ENCODE measurements at regions not wholly inside any gene's neighbourhood (a gene's known extent, or its start where the extent isn't known, plus 50 kb on each side); places are given as distances from the start of the nearest gene placed in this dataset.

DNA sequence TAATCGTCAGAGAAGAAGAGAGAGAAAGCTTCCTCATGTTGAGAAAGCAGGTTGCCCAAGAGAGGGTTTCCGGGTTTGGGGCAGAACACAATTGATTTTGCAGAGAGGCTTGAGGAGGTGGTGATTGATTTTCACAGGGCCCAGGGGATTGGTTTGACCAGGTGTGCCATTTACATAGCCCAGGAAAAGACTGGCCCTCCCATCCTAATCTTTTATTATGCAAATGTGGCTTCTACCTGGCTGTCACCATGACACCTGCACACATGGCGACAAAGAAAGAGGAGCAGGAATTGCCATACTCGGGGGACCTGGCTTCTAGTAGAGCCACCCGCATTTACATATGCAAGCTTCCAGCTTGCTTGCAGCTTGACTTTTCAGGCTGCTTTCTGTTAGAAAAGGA lies 405.3 kb downstream of the PPP4R3C start:
- DNase-seq (ENCODE audit: low spot score in 2 of 2), result no peak
- intact Hi-C loops (cut with DNase I), result no loop called here
- no peaks in the 10 kb centered on the region for H3K27me3 ChIP-seq

DNA sequence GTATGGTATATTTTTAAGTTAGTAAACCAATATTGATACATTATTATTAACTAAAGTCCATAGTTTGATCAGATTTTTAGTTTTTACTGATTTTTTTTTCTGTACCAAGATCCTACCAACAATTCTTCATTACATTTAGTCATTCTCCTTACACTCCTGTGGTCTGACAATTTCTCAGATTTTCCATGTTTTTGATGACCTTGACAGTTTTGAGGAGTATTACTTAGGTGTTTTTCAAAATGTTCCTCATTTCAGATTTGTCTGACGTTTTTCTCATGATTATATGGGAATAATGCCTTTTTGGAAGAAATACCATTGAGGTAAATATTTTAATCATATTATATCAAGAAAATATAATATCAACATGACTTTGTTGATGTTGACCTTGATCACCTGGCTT lies 423.8 kb downstream of the PPP4R3C start:
- H3K9me3 ChIP-seq, result no peaks in the 10 kb centered on the region
- H3K4me3 ChIP-seq, result no peak overlapping the region
- TF ChIP-seq, protein P1, sequence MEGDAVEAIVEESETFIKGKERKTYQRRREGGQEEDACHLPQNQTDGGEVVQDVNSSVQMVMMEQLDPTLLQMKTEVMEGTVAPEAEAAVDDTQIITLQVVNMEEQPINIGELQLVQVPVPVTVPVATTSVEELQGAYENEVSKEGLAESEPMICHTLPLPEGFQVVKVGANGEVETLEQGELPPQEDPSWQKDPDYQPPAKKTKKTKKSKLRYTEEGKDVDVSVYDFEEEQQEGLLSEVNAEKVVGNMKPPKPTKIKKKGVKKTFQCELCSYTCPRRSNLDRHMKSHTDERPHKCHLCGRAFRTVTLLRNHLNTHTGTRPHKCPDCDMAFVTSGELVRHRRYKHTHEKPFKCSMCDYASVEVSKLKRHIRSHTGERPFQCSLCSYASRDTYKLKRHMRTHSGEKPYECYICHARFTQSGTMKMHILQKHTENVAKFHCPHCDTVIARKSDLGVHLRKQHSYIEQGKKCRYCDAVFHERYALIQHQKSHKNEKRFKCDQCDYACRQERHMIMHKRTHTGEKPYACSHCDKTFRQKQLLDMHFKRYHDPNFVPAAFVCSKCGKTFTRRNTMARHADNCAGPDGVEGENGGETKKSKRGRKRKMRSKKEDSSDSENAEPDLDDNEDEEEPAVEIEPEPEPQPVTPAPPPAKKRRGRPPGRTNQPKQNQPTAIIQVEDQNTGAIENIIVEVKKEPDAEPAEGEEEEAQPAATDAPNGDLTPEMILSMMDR (IDR thresholded peaks at IDR 0.05), result no peak
- H3K27ac ChIP-seq, result no peak overlapping the region
- H3K27me3 ChIP-seq, result no peaks in the 10 kb centered on the region
- no peaks in the 10 kb centered on the region for H3K4me1 ChIP-seq
- intact Hi-C loops (cut with DNase I), result no loop called here
- H3K36me3 ChIP-seq, result no peaks in the 10 kb centered on the region
- no peak for DNase-seq (ENCODE audit: low spot score in 2 of 2)

More for the DNA sequence above, 405.3 kb downstream of the PPP4R3C start:
- no peak overlapping the region for H3K4me3 ChIP-seq
- H3K4me1 ChIP-seq, result no peaks in the 10 kb centered on the region
- no peaks in the 10 kb centered on the region for H3K36me3 ChIP-seq
- no peaks in the 10 kb centered on the region for H3K9me3 ChIP-seq
- H3K27ac ChIP-seq, result no peak overlapping the region
- TF ChIP-seq, protein P1 (IDR thresholded peaks at IDR 0.05), result no peak

DNA sequence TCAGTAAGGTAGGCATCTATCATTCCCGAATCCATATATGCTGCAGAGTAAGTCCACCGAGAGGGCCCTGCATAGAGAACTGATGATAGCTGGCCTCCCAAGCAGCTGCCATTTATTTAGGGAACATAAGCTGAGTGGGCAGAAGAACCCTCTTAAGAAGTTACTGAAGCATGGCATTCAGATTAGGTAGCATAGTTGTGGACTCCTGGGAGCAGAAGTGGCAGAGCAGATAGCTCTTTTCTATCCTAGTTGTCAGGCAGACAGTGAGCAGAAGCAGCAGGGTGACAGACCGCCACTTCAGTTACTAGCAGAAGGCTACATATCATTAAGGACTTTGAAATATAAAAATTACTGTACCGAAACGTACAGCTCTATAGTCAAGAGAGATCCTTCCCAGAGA lies 454.7 kb downstream of the PPP4R3C start:
- DNase-seq (ENCODE audit: low spot score in 2 of 2), result no peak
- TF ChIP-seq, protein P1 (IDR thresholded peaks at IDR 0.05), result no peak
- intact Hi-C loops (cut with DNase I), result no loop called here
- H3K27ac ChIP-seq, result no peak overlapping the region
- H3K9me3 ChIP-seq, result no peaks in the 10 kb centered on the region
- H3K36me3 ChIP-seq, result no peaks in the 10 kb centered on the region
- no peaks in the 10 kb centered on the region for H3K27me3 ChIP-seq
- H3K4me3 ChIP-seq, result no peak overlapping the region
- H3K4me1 ChIP-seq, result no peaks in the 10 kb centered on the region

DNA sequence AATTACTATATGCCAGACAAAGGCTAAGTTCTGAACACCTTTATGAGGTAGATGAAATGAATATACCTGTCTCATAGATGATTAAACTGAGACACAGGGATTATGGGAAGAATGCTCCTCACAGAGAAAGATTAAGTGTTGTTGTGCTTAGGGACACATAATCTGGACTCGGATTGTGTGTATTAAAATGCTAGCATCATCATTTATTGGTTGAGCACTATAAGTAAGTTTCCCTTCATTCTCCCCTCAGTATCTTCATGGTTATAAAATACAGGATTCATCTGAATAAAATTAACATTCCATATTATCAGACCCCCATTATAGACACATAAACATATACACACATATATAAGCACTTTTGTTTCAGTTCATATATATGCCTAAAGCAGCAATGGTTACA lies 463.5 kb downstream of the PPP4R3C start:
- no peak overlapping the region for H3K27ac ChIP-seq
- no peaks in the 10 kb centered on the region for H3K36me3 ChIP-seq
- H3K9me3 ChIP-seq, result no peaks in the 10 kb centered on the region
- no peaks in the 10 kb centered on the region for H3K27me3 ChIP-seq
- intact Hi-C loops (cut with DNase I), result no loop called here
- no peak for DNase-seq (ENCODE audit: low spot score in 2 of 2)
- H3K4me3 ChIP-seq, result no peak overlapping the region
- no peaks in the 10 kb centered on the region for H3K4me1 ChIP-seq
- TF ChIP-seq, protein P1 (IDR thresholded peaks at IDR 0.05), result no peak

DNA sequence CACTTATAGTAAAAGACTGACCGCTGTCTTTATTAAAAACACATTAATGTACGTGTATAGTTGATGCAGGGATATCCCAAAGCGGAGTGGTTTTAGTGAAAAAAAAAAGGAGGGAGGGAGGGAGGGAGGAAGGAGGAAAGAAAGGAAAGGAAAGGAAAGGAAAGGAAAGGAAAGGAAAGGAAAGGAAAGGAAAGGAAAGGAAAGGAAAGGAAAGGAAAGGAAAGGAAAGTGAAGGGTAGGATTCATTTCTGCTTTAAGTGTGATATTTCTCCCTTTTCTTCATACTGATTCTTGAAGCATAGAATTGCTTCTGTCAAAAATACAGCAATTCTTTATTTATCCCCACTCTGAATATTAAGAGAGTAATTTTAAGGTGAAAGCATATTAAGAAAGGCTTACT lies 504.9 kb downstream of the PPP4R3C start:
- intact Hi-C loops (cut with DNase I), result no loop called here
- no peak overlapping the region for H3K4me3 ChIP-seq

More for the DNA sequence above, 504.9 kb downstream of the PPP4R3C start:
- Histone ChIP-seq H3K36me3 (no peaks in the 10 kb centered on the region), H3K27me3 (no peaks in the 10 kb centered on the region), H3K4me1 (no peaks in the 10 kb centered on the region), H3K9me3 (no peaks in the 10 kb centered on the region), H3K27ac (no peak overlapping the region)
- no peak for DNase-seq (ENCODE audit: low spot score in 2 of 2)
- TF ChIP-seq, protein P1 (IDR thresholded peaks at IDR 0.05), result no peak
